Neural progenitor cell (in vitro differentiated cells): ENCODE measurements at regions not wholly inside any gene's neighbourhood (a gene's known extent, or its start where the extent isn't known, plus 50 kb on each side); places are given as distances from the start of the nearest gene placed in this dataset.

ENCODE experiments used
- DNase-seq: peaks from one replicate; pipeline ENCODE4 v3.0.0-alpha.2; 2016; ENCODE audit warnings: low spot score
- H2AFZ ChIP-seq: fragments of 200-600 bp; sonication (generic); replicated peaks from 2 replicates; pipeline ENCODE4 v1.6.1; 2016; ENCODE audit warnings: antibody characterized with exemption
- H3F3A ChIP-seq: fragments of 200-600 bp; sonication (generic); 2 replicates; pipeline ENCODE4 v1.6.1; 2016; ENCODE audit warnings: antibody characterized with exemption, low read depth
- H3K27ac ChIP-seq: fragments of 200-600 bp; sonication (generic); 2 replicates; pipeline ENCODE4 v1.5.1; 2016; ENCODE audit warnings: mild to moderate bottlenecking
- H3K27me3 ChIP-seq: fragments of 200-600 bp; sonication (generic); 2 replicates; pipeline ENCODE4 v1.6.1; 2016; ENCODE audit warnings: mild to moderate bottlenecking, moderate library complexity
- H3K36me3 ChIP-seq: fragments of 200-600 bp; sonication (generic); 2 replicates; pipeline ENCODE4 v1.5.1; 2016
- H3K4me1 ChIP-seq: fragments of 200-600 bp; sonication (generic); 2 replicates; pipeline ENCODE4 v1.6.1; 2016; ENCODE audit warnings: mixed run types
- H3K4me2 ChIP-seq: fragments of 200-600 bp; sonication (generic); 2 replicates; pipeline ENCODE4 v1.6.1; 2016
- H3K4me3 ChIP-seq: fragments of 200-600 bp; sonication (generic); 2 replicates; pipeline ENCODE4 v1.5.1; 2016
- H3K79me2 ChIP-seq: fragments of 200-600 bp; sonication (generic); 2 replicates; pipeline ENCODE4 v1.6.1; 2016; ENCODE audit warnings: low read depth
- H3K9ac ChIP-seq: fragments of 200-600 bp; sonication (generic); 2 replicates; pipeline ENCODE4 v1.6.1; 2016
- H3K9me3 ChIP-seq: fragments of 200-600 bp; sonication (generic); 2 replicates; pipeline ENCODE4 v1.5.1; 2016; ENCODE audit warnings: low read depth
- H4K20me1 ChIP-seq: fragments of 200-600 bp; sonication (generic); 2 replicates; pipeline ENCODE4 v1.6.1; 2016; ENCODE audit warnings: low read depth
- H3K27ac Mint-ChIP-seq: 3 replicates; pipeline ENCODE4 v1.8.0; 2021; ENCODE audit warnings: mixed read lengths
- H3K27me3 Mint-ChIP-seq: 2 replicates; pipeline ENCODE4 v1.8.0; 2022; ENCODE audit warnings: low read depth, mild to moderate bottlenecking, inconsistent platforms, moderate library complexity, mixed read lengths; ENCODE audit not compliant: insufficient read depth
- H3K36me3 Mint-ChIP-seq: 3 replicates; pipeline ENCODE4 v1.8.0; 2021; ENCODE audit warnings: mixed read lengths
- H3K4me1 Mint-ChIP-seq: 3 replicates; pipeline ENCODE4 v1.8.0; 2021; ENCODE audit warnings: mixed read lengths
- H3K4me3 Mint-ChIP-seq: 3 replicates; pipeline ENCODE4 v1.8.0; 2021; ENCODE audit warnings: mild to moderate bottlenecking, moderate library complexity, mixed read lengths
- H3K9me3 Mint-ChIP-seq: 3 replicates; pipeline ENCODE4 v1.8.0; 2020; ENCODE audit warnings: mixed read lengths
- EZH2 ChIP-seq: fragments of 200-600 bp; sonication (generic); IDR thresholded peaks from 2 replicates; pipeline ENCODE4 v1.6.1; 2017; ENCODE audit warnings: antibody characterized with exemption, mild to moderate bottlenecking, moderate library complexity
- EZH2phosphoT487 ChIP-seq: fragments of 200-600 bp; sonication (generic); IDR thresholded peaks from 2 replicates; pipeline ENCODE4 v1.6.1; 2017; ENCODE audit warnings: antibody characterized with exemption
- TF ChIP-seq, protein P1 (sequence below): fragments of 200-600 bp; sonication (generic); IDR thresholded peaks from 2 replicates; pipeline ENCODE4 v1.5.1; 2017; ENCODE audit warnings: antibody characterized with exemption, mild to moderate bottlenecking

DNA sequence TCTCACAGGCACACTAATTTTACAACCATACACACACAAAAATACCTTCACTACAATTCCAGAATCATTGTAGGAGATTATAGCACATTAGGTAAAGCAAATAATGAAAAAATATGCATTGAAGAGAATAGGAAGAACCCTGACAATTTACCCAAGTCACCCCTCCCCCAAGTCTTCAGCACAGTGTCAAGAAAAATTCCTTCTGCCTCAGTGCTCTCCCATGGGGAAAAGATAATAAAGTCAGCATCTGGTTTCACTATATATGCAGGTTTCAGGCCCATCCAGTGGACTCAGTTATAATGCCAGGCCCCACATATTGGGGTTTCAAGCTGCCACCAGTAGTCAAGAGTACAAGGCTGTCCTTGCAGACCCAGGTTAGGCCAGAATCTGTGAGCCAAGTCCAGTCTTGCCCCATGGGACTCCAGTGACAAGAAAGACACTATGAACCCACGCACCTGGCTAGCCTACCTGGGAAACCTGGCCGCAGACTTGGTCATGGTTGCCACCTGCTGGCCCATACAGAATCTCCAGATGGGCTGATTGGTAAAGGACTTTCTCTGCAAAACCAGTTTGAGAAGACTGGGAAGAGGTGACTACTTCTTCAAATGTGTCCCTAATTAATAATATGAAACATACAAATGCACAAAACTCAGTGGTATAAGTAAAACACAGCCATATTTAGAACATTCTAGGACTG, 398.6 kb upstream of the FLRT2 start:
- Histone ChIP-seq H4K20me1 (no peaks in the 10 kb centered on the region), H3K4me3 (no peak overlapping the region), H3F3A (no peaks in the 10 kb centered on the region), H3K27ac (no peak overlapping the region), H3K79me2 (no peaks in the 10 kb centered on the region), H3K9ac (no peak overlapping the region), H3K27me3 (no peaks in the 10 kb centered on the region), H2AFZ (no peak overlapping the region), H3K9me3 (no peaks in the 10 kb centered on the region), H3K4me1 (peaks cover 7% of the 10 kb centered on the region), H3K36me3 (no peaks in the 10 kb centered on the region), H3K4me2 (no peak overlapping the region)
- H3K36me3 Mint-ChIP-seq = no peaks in the 10 kb centered on the region
- no peak overlapping the region for H3K27ac Mint-ChIP-seq
- no peaks in the 10 kb centered on the region for H3K4me1 Mint-ChIP-seq
- no peak for TF ChIP-seq EZH2
- TF ChIP-seq, protein P1, sequence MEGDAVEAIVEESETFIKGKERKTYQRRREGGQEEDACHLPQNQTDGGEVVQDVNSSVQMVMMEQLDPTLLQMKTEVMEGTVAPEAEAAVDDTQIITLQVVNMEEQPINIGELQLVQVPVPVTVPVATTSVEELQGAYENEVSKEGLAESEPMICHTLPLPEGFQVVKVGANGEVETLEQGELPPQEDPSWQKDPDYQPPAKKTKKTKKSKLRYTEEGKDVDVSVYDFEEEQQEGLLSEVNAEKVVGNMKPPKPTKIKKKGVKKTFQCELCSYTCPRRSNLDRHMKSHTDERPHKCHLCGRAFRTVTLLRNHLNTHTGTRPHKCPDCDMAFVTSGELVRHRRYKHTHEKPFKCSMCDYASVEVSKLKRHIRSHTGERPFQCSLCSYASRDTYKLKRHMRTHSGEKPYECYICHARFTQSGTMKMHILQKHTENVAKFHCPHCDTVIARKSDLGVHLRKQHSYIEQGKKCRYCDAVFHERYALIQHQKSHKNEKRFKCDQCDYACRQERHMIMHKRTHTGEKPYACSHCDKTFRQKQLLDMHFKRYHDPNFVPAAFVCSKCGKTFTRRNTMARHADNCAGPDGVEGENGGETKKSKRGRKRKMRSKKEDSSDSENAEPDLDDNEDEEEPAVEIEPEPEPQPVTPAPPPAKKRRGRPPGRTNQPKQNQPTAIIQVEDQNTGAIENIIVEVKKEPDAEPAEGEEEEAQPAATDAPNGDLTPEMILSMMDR = peak; percentile 47
- no peak overlapping the region for H3K4me3 Mint-ChIP-seq
- peaks cover 3% of the 10 kb centered on the region for H3K27me3 Mint-ChIP-seq
- DNase-seq = peak; percentile 8
- H3K9me3 Mint-ChIP-seq = no peaks in the 10 kb centered on the region

DNA sequence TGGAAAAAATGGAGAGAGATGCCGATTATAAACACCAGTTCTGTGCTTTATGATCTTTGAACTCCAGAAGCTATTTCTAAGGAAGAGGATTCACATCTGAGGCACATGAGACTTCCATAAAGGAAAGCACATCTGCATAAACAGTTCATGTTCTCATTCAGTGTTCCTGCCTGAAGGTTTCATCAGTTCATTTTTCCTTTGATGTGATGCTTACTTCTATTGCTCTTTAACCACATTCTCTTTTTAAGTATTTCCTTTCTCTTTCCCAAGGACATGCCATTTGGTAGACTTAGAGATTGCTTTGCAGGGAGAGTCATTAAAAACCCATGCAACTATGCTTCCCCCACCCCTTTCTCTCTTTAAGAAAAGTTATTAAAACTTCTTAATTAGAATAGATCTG, 387.0 kb upstream of the FLRT2 start:
- no peak overlapping the region for H3K4me2 ChIP-seq
- no peaks in the 10 kb centered on the region for H3K36me3 ChIP-seq
- Mint-ChIP-seq H3K4me3 (no peak overlapping the region), H3K27ac (no peak overlapping the region), H3K36me3 (no peaks in the 10 kb centered on the region), H3K27me3 (no peaks in the 10 kb centered on the region), H3K9me3 (no peaks in the 10 kb centered on the region), H3K4me1 (peaks cover 22% of the 10 kb centered on the region)
- TF ChIP-seq EZH2 = no peak
- TF ChIP-seq, protein P1 = no peak
- TF ChIP-seq EZH2phosphoT487 = no peak
- no peaks in the 10 kb centered on the region for H3K27me3 ChIP-seq
- peaks cover 5% of the 10 kb centered on the region for H3K4me1 ChIP-seq
- H3K27ac ChIP-seq = no peak overlapping the region
- DNase-seq = no peak
- no peaks in the 10 kb centered on the region for H3F3A ChIP-seq
- H2AFZ ChIP-seq = no peak overlapping the region
- H4K20me1 ChIP-seq = no peaks in the 10 kb centered on the region
- no peaks in the 10 kb centered on the region for H3K79me2 ChIP-seq
- H3K4me3 ChIP-seq = no peak overlapping the region
- no peaks in the 10 kb centered on the region for H3K9me3 ChIP-seq
- H3K9ac ChIP-seq = no peak overlapping the region

DNA sequence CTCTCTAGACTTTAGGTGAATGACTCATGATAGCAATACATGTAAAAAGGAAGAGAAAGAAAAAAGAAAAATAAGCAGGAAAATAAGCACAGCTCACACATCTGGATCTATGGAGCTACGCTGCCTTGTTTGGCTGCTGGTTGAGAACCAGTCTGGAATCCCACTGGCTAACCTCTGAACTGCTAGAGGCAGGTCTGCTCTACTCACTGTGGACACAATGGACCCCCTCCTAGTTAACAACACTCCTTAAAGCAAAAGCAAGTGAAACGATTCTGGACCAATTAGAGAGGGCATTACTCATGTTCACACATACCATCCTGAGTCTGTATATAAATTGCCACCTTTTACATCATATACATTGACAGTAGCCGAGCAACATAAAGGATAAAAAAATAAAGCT, 383.2 kb upstream of the FLRT2 start:
- H3K27me3 Mint-ChIP-seq = no peaks in the 10 kb centered on the region

More for the DNA sequence above, 383.2 kb upstream of the FLRT2 start:
- peak; percentile 28 for DNase-seq
- Histone ChIP-seq H4K20me1 (no peaks in the 10 kb centered on the region), H3K9me3 (no peaks in the 10 kb centered on the region), H3K4me1 (peaks cover 5% of the 10 kb centered on the region), H3K27ac (no peak overlapping the region), H3K27me3 (no peaks in the 10 kb centered on the region), H3F3A (no peaks in the 10 kb centered on the region), H3K4me3 (no peak overlapping the region), H2AFZ (no peak overlapping the region), H3K4me2 (no peak overlapping the region), H3K9ac (no peak overlapping the region), H3K79me2 (no peaks in the 10 kb centered on the region), H3K36me3 (no peaks in the 10 kb centered on the region)
- no peaks in the 10 kb centered on the region for H3K36me3 Mint-ChIP-seq
- TF ChIP-seq, protein P1 = no peak
- TF ChIP-seq EZH2 = no peak
- no peak for TF ChIP-seq EZH2phosphoT487
- H3K27ac Mint-ChIP-seq = peak overlapping the region; percentile 17
- no peaks in the 10 kb centered on the region for H3K9me3 Mint-ChIP-seq
- no peak overlapping the region for H3K4me3 Mint-ChIP-seq
- H3K4me1 Mint-ChIP-seq = peaks cover 26% of the 10 kb centered on the region
